ENCODE measurements at regions not wholly inside any gene's neighbourhood (a gene's known extent, or its start where the extent isn't known, plus 50 kb on each side); places are given as distances from the start of the nearest gene placed in this dataset.

DNA sequence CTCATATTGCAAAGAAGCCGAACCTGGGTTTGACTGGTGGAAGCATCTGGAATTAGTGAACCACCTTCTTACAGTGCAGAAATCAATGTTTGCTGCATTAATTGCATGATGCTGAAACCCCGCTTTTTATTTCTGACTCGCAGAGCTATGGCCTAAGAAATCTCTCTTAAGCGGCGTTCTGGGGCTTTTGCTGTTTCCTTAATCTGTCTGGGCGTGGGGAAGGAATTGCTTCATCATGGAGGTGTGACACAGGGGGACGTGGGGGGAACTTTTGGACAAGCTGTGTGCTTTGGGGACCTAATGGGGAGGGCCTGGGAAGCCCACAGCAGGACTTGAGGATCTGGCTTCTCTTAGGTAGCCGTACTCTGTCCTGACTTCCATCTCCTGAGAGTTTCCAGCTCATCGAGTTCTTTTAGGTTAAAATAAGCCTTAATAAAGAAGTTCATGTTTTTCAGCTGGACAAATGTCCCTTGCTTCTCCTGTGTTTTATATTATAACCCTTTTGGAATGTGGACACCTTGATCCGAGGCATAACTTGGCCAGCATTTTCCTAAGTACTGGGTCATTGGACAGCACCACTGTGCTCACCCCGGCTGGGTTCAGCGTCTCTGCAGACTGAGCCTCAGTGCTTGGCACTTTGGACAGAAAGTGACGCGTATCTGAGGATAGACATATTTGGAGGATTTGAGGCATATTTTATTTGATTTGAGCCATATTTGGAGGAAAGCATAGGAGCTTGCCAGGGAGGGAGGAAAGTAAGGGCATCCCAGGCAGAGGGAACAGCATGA is 192.1 kb upstream of the MYL2 start:
- Histone ChIP-seq H3K4me3 (no peak overlapping the region), H3K4me1 (no peaks in the 10 kb centered on the region), H3K9me3 (no peaks in the 10 kb centered on the region), H3K27me3 (no peaks in the 10 kb centered on the region), H3K36me3 (no peaks in the 10 kb centered on the region), H3K27ac (no peak overlapping the region)
- no peak for DNase-seq (ENCODE audit: low spot score in 2 of 2)
- intact Hi-C loops (cut with DNase I; ENCODE audit: low total_unique reads) = no loop called here
- TF ChIP-seq, protein P1, sequence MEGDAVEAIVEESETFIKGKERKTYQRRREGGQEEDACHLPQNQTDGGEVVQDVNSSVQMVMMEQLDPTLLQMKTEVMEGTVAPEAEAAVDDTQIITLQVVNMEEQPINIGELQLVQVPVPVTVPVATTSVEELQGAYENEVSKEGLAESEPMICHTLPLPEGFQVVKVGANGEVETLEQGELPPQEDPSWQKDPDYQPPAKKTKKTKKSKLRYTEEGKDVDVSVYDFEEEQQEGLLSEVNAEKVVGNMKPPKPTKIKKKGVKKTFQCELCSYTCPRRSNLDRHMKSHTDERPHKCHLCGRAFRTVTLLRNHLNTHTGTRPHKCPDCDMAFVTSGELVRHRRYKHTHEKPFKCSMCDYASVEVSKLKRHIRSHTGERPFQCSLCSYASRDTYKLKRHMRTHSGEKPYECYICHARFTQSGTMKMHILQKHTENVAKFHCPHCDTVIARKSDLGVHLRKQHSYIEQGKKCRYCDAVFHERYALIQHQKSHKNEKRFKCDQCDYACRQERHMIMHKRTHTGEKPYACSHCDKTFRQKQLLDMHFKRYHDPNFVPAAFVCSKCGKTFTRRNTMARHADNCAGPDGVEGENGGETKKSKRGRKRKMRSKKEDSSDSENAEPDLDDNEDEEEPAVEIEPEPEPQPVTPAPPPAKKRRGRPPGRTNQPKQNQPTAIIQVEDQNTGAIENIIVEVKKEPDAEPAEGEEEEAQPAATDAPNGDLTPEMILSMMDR (IDR thresholded peaks at IDR 0.05) = no peak
- TF ChIP-seq POLR2AphosphoS5 (IDR thresholded peaks at IDR 0.05) (no peak), POLR2A (IDR thresholded peaks at IDR 0.05) (no peak)

DNA sequence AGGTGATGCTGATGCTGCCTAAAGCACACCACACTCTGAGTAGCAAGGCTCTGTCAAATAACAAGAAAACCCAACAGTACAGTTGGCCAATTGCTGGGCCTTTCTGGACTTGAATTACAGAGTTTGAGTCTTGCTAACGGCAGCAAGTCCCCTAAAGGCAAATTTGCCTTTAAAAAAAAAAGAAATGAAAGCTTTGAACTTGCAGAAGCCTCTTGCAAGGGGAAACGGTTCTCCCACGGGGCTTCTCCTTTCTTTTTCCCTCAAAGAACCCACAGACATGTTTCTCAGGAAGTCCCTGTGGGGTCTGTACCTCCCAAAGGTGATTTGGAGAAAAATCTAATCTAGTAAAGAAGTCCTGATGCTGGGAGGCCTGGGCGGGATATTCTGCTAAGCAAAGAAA is 191.3 kb upstream of the MYL2 start:
- Histone ChIP-seq H3K36me3 (no peaks in the 10 kb centered on the region), H3K4me3 (no peak overlapping the region), H3K27me3 (no peaks in the 10 kb centered on the region), H3K9me3 (no peaks in the 10 kb centered on the region), H3K27ac (no peak overlapping the region), H3K4me1 (no peaks in the 10 kb centered on the region)
- intact Hi-C loops (cut with DNase I; ENCODE audit: low total_unique reads) = no loop called here
- TF ChIP-seq POLR2A (IDR thresholded peaks at IDR 0.05) = no peak
- no peak for TF ChIP-seq POLR2AphosphoS5 (IDR thresholded peaks at IDR 0.05)
- TF ChIP-seq, protein P1 (IDR thresholded peaks at IDR 0.05) = no peak
- no peak for DNase-seq (ENCODE audit: low spot score in 2 of 2)

DNA sequence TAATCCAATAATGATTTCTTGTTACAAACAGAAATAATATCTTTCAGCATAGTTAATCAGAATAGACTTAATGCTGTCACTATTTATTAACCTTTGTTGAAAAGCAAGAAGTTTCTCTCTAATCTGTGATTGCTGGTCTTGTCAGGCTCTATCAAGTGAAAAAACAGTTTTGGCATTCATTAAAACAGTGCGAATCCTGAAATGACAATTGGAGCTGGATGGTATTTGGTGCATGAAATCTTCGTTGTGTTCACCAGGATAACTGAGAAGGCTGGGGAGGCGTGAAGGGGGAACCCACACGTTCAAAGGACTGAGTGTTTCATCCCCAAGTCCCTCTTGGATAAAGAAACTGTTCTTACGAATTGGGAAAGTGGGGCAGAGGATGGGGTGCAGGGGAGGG is 190.2 kb upstream of the MYL2 start:
- Histone ChIP-seq H3K4me3 (no peak overlapping the region), H3K27me3 (peaks cover 0 to 5% of the 10 kb centered on the region in 2 donors), H3K4me1 (no peaks in the 10 kb centered on the region), H3K9me3 (no peaks in the 10 kb centered on the region), H3K27ac (no peak overlapping the region), H3K36me3 (no peaks in the 10 kb centered on the region)
- TF ChIP-seq, protein P1 (IDR thresholded peaks at IDR 0.05) = no peak
- TF ChIP-seq POLR2AphosphoS5 (IDR thresholded peaks at IDR 0.05) (no peak), POLR2A (IDR thresholded peaks at IDR 0.05) (no peak)
- no peak for DNase-seq (ENCODE audit: low spot score in 2 of 2)
- intact Hi-C loops (cut with DNase I; ENCODE audit: low total_unique reads) = no loop called here

DNA sequence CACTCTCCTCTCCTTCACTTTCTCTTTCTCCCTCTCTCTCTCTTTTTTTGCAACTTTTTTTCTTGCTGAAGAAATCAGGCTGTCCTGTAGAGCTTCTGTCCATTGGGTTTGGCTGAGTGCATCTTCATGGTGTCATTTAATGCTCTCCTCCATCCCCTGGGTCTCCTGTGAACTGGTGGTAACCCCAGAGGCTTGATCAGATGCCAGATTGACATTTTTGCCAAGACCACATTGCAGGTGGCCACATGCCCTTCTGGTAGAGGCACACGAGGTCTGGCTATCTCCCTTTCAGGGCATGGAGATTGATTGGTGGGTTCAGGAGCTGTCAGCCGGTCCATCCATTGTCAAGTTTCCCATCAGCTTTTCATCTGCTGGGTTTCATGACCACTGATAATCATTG is 188.3 kb upstream of the MYL2 start:
- no peaks in the 10 kb centered on the region for H3K4me1 ChIP-seq
- no peak overlapping the region for H3K4me3 ChIP-seq
- H3K27me3 ChIP-seq = peaks cover 0 to 13% of the 10 kb centered on the region in 2 donors
- H3K9me3 ChIP-seq = no peaks in the 10 kb centered on the region
- intact Hi-C loops (cut with DNase I; ENCODE audit: low total_unique reads) = no loop called here
- no peaks in the 10 kb centered on the region for H3K36me3 ChIP-seq
- TF ChIP-seq, protein P1 (IDR thresholded peaks at IDR 0.05) = no peak
- TF ChIP-seq POLR2A (IDR thresholded peaks at IDR 0.05) = no peak
- no peak for TF ChIP-seq POLR2AphosphoS5 (IDR thresholded peaks at IDR 0.05)
- H3K27ac ChIP-seq = no peak overlapping the region
- no peak for DNase-seq (ENCODE audit: low spot score in 2 of 2)

DNA sequence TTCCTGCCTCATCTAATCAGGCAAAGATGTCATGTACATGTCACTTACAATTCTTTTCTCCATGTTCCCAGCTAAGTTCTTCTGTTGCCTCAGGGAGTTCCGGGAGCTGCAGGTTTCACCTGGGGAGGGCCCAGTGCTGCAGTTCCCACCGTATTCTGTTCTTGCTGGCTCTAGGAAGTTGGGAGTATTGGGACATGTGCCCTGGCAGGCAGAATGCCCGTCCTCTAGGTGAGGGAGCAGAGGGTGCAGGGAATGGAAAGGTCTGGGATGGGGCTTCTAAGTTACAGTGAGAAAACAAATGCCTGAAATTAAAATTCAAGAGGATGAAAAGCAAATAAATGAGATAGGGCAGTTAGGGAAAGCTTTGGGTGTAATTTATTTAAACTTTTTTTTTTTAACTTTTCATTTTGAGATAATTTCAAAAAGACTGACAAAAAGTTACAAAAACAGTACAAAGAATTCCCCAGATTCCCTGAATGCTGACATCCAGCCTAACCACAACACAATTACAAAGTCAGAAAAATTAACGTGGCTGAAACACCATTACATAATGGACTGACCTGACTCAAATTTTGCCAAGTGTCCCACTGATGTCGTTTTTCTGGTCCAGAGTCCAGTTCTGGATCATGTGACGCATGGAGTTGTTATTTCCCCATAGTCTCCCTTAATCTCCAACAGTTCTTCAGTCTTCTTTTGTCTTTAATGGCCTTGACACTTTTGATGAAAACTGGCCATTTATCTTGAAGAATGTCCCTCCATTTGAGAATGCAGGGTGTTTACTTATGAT is 187.2 kb upstream of the MYL2 start:
- H3K27me3 ChIP-seq = peaks cover 0 to 13% of the 10 kb centered on the region in 2 donors
- no peaks in the 10 kb centered on the region for H3K9me3 ChIP-seq
- no peaks in the 10 kb centered on the region for H3K4me1 ChIP-seq
- H3K27ac ChIP-seq = no peak overlapping the region
- no peak for DNase-seq (ENCODE audit: low spot score in 2 of 2)
- H3K4me3 ChIP-seq = no peak overlapping the region
- no peaks in the 10 kb centered on the region for H3K36me3 ChIP-seq
- TF ChIP-seq POLR2A (IDR thresholded peaks at IDR 0.05) (no peak), POLR2AphosphoS5 (IDR thresholded peaks at IDR 0.05) (no peak)
- TF ChIP-seq, protein P1 (IDR thresholded peaks at IDR 0.05) = no peak
- intact Hi-C loops (cut with DNase I; ENCODE audit: low total_unique reads) = no loop called here

All from breast epithelium (tissue), 4 donors.